A549 (cell line): ENCODE measurements at regions not wholly inside any gene's neighbourhood (a gene's known extent, or its start where the extent isn't known, plus 50 kb on each side); places are given as distances from the start of the nearest gene placed in this dataset.

ENCODE experiments used
- ATAC-seq, 2 experiments: fragments of 200-7000 bp in 1 of 2; fragments of >200 bp in 1 of 2; cut with Nextera tagmentation in 1 of 2; cut with Tn5 transposase in 1 of 2; 3 replicates each; pipeline versions ENCODE4 v1.8.0 to v1.9.1; 2018 to 2020; ENCODE audit warnings: mild to moderate bottlenecking in 1 of 2, moderate library complexity in 1 of 2
- CTCF ChIA-PET: fragments of 300-600 bp; sonication (Branson Sonifier 250); formaldehyde crosslinking; extraction: SDS; loops from one replicate; lab custom pipeline; 2021; ENCODE audit warnings: antibody characterized with exemption, inconsistent platforms; lab: Yijun Ruan, JAX
- POLR2A ChIA-PET: fragments of 350-600 bp; formaldehyde crosslinking; extraction: SDS; loops from one replicate; lab custom pipeline; 2021; ENCODE audit warnings: antibody characterized with exemption, inconsistent platforms; lab: Yijun Ruan, JAX
- DNase-seq, 2 experiments: peaks; one replicate each; pipeline versions ENCODE4 v3.0.0 to v3.0.0-alpha.2; 2011 to 2016; ENCODE audit warnings: low read depth in 1 of 2, low spot score in 1 of 2
- FAIRE-seq: peaks from 2 replicates; lab custom pipeline; 2011; peaks lifted over from hg19 to GRCh38; lab: Jason Lieb, UNC
- H3K27ac ChIP-seq, 2 experiments: fragments of >200 bp; sonication (Bioruptor Twin); formaldehyde crosslinking; 3 replicates each; pipeline ENCODE4 v1.5.1; 2016 to 2017
- H3K4me1 ChIP-seq: fragments of >200 bp; sonication (Bioruptor Twin); formaldehyde crosslinking; 3 replicates; pipeline ENCODE4 v1.6.1; 2016
- H3K4me2 ChIP-seq: fragments of >200 bp; sonication (Bioruptor Twin); formaldehyde crosslinking; 3 replicates; pipeline ENCODE4 v1.6.1; 2016
- H3K4me3 ChIP-seq: fragments of >200 bp; sonication (Bioruptor Twin); formaldehyde crosslinking; 3 replicates; pipeline ENCODE4 v1.5.1; 2016
- H3K9me3 ChIP-seq: fragments of >200 bp; sonication (Bioruptor Twin); formaldehyde crosslinking; 3 replicates; pipeline ENCODE4 v1.6.1; 2016
- CEBPB ChIP-seq, 2 experiments: fragments of >200 bp in 1 of 2; sonication (Bioruptor Twin) in 1 of 2; formaldehyde crosslinking in 1 of 2; IDR thresholded peaks; 2 replicates each; pipeline ENCODE4 v1.6.1; 2012 to 2016
- EHF ChIP-seq: fragments of 250-450 bp; sonication (Bioruptor Pico); IDR thresholded peaks from 2 replicates; pipeline ENCODE4 v1.5.0; 2020; ENCODE audit warnings: mild to moderate bottlenecking
- HDAC2 ChIP-seq: fragments of 200-600 bp; sonication (generic); IDR thresholded peaks from 2 replicates; pipeline ENCODE4 v1.6.1; 2016
- HOXB13 ChIP-seq: fragments of 250-450 bp; sonication (Bioruptor Pico); IDR thresholded peaks from 2 replicates; pipeline ENCODE4 v1.5.0; 2020; ENCODE audit warnings: low read depth, mild to moderate bottlenecking, moderate library complexity
- JUNB ChIP-seq: fragments of >200 bp; sonication (Bioruptor Twin); formaldehyde crosslinking; IDR thresholded peaks from 2 replicates; pipeline ENCODE4 v1.6.1; 2016
- TFCP2L1 ChIP-seq: fragments of 250-450 bp; sonication (Bioruptor Pico); IDR thresholded peaks from 2 replicates; pipeline ENCODE4 v1.5.0; 2021; ENCODE audit warnings: mild to moderate bottlenecking
- WGBS: methylation state at CpG from one replicate; pipeline ENCODE4 v1.1.6; 2017; ENCODE audit errors: missing lambda C conversion rate; 5-methylcytosine and 5-hydroxymethylcytosine counted together

DNA sequence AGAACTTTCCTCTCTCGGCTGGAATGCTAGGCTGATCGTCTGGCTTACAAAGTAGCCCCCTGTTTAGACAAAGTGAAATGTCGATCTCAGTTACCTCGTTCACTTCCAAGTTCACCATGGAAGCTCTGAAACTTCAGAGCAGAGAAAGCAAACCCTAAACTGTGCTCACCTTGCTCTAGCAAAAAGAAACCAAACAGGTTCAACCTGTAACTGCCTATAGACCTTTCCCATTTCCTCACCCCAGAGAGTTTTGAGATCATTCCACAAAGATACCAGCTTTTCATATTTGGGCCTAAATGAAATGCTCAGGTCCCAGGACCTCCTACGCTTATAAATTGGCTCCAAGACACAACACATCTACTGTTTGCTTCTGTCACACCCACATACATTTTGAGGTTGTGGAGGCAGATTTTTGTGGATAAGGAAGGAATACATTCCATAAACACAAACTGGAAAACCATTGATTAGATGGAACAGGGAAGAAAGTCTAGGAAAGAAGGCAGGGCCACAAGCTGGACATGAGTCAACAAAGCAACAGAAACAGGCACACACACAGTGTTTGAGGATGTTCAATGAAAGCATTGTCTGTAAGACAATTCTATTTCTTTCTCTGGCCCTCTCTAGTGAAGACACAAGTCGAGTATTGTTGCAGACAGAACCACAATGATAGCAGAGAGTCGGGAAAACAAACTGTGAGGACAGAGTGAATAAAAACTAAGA, 52.8 kb upstream of the TGIF1 start:
- Histone ChIP-seq H3K27ac (no peak overlapping the region), H3K9me3 (peaks cover 4% of the 10 kb centered on the region; the same call in 2 of the 3 replicates), H3K4me3 (no peak overlapping the region), H3K4me1 (peaks cover 5% of the 10 kb centered on the region; the same call in 2 of the 3 replicates), H3K4me2 (no peak overlapping the region)
- TF ChIP-seq HDAC2: no peak
- 76% methylated on average over 7 of the region's 7 CpGs for WGBS
- no peak for FAIRE-seq
- ChIA-PET CTCF (interaction anchor here (1.8 kb wide), 1 partner anchor 12 kb away, joined by 4 read pairs; no protein-coding TSS in a partner anchor), POLR2A (no interaction called here)
- no peak for DNase-seq
- no peak for ATAC-seq

DNA sequence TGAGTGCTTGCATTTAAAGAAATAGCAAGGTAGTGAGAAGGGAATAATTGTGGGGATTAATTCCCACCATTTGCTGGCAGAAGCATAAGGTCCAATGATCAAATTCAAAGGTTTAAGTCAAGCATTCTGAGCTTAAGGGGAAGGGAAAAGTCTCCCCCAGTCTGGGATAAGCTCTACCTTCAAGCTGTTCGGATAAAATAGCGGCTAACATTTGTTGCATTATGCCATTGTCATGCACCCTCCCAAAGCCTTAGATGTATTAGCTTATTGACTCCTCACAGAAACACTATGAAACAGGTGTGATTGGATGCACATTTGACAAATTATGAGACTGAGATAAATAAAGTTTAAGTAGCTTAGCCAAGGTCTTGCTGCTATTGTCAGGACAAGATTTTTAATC, 52.2 kb upstream of the TGIF1 start:
- H3K4me1 ChIP-seq: peaks cover 11% of the 10 kb centered on the region; the same call in 2 of the 3 replicates
- DNase-seq: no peak
- H3K27ac ChIP-seq: no peak overlapping the region
- no peak for ATAC-seq
- no peak overlapping the region for H3K4me3 ChIP-seq
- 67% methylated on average over 2 of the region's 2 CpGs for WGBS
- POLR2A ChIA-PET: no interaction called here
- TF ChIP-seq JUNB (no peak), TFCP2L1 (CRISPR knock-in tag) (no peak), CEBPB (IDR thresholded peaks at IDR 0.05) (no peak), EHF (CRISPR knock-in tag) (no peak), HOXB13 (CRISPR knock-in tag) (no peak)
- FAIRE-seq: no peak
- H3K9me3 ChIP-seq: peaks cover 4% of the 10 kb centered on the region; the same call in 2 of the 3 replicates
- CTCF ChIA-PET: interaction anchor here (1.8 kb wide), 1 partner anchor 11 kb away, joined by 4 read pairs; no protein-coding TSS in a partner anchor
- no peak overlapping the region for H3K4me2 ChIP-seq
